IMR-90 (cell line): ENCODE measurements at regions not wholly inside any gene's neighbourhood (a gene's known extent, or its start where the extent isn't known, plus 50 kb on each side); places are given as distances from the start of the nearest gene placed in this dataset.

Experiments used
- ATAC-seq: fragments of 200-7000 bp; cut with Tn5 transposase; 2 replicates; pipeline ENCODE4 v1.9.1; 2020; ENCODE audit warnings: low read depth, mild to moderate bottlenecking, moderate library complexity
- BruUV-seq: library from RNA; stranded (reverse); fragments of 400-500 nt; replicated peaks from 2 replicates; lab custom pipeline; 2021; lab: Mats Ljungman, UMichigan
- CTCF ChIA-PET: fragments of 300-600 bp; formaldehyde crosslinking; extraction: SDS; loops from one replicate; lab custom pipeline; 2021; ENCODE audit warnings: antibody characterized with exemption; lab: Yijun Ruan, JAX
- POLR2A ChIA-PET: fragments of 300-600 bp; sonication (Branson Sonifier 250); formaldehyde crosslinking; loops from one replicate; lab custom pipeline; 2022; ENCODE audit warnings: antibody characterized with exemption; ENCODE audit not compliant: unreplicated experiment; lab: Charles Lee
- DNase-seq: peaks from one replicate; pipeline ENCODE4 v3.0.0; 2013
- H2AFZ ChIP-seq: replicated peaks from 2 replicates; pipeline ENCODE3; 2013; ENCODE audit warnings: low read length, mild to moderate bottlenecking; ENCODE audit not compliant: poor library complexity
- H2AK5ac ChIP-seq: 2 replicates; pipeline ENCODE4 v1.6.1; 2013; ENCODE audit warnings: low read depth, low read length, inconsistent platforms
- H2AK9ac ChIP-seq: replicated peaks from 2 replicates; pipeline ENCODE3; 2013; ENCODE audit warnings: mild to moderate bottlenecking, low read depth, low read length, moderate library complexity; ENCODE audit not compliant: poor library complexity
- H2BK120ac ChIP-seq: 2 replicates; pipeline ENCODE4 v1.6.1; 2013; ENCODE audit warnings: low read depth, low read length, inconsistent platforms
- H2BK15ac ChIP-seq: 3 replicates; pipeline ENCODE4 v1.6.1; 2013; ENCODE audit warnings: low read depth, low read length, inconsistent platforms
- H2BK20ac ChIP-seq: 2 replicates; pipeline ENCODE4 v1.6.1; 2013; ENCODE audit warnings: low read depth, mild to moderate bottlenecking, inconsistent platforms, low read length, moderate library complexity
- H2BK5ac ChIP-seq: 2 replicates; pipeline ENCODE4 v1.6.1; 2013; ENCODE audit warnings: mild to moderate bottlenecking, low read depth, low read length, inconsistent platforms; ENCODE audit not compliant: poor library complexity, severe bottlenecking
- H3K14ac ChIP-seq: replicated peaks from 2 replicates; pipeline ENCODE4 v1.6.1; 2013; ENCODE audit warnings: low read depth, low read length, inconsistent platforms
- H3K18ac ChIP-seq: 2 replicates; pipeline ENCODE4 v1.6.1; 2013; ENCODE audit warnings: low read depth, low read length, control low read depth
- H3K23ac ChIP-seq: 2 replicates; pipeline ENCODE4 v1.6.1; 2013; ENCODE audit warnings: low read depth, low read length, inconsistent platforms
- H3K27ac ChIP-seq: 2 replicates; pipeline ENCODE4 v1.5.1; 2013; ENCODE audit warnings: mild to moderate bottlenecking, control low read depth, low read length; ENCODE audit not compliant: insufficient read depth
- H3K27me3 ChIP-seq: 2 replicates; pipeline ENCODE4 v1.6.1; 2013; ENCODE audit warnings: low read length; ENCODE audit not compliant: control insufficient read depth, insufficient read depth
- H3K36me3 ChIP-seq: 2 replicates; pipeline ENCODE4 v1.6.1; 2013; ENCODE audit warnings: low read length, mixed read lengths; ENCODE audit not compliant: control insufficient read depth, insufficient read depth
- H3K4ac ChIP-seq: 2 replicates; pipeline ENCODE4 v1.6.1; 2013; ENCODE audit warnings: low read depth, low read length, inconsistent platforms
- H3K4me1 ChIP-seq: 2 replicates; pipeline ENCODE4 v1.6.1; 2013; ENCODE audit warnings: low read length, mixed read lengths; ENCODE audit not compliant: control insufficient read depth, insufficient read depth
- H3K4me2 ChIP-seq: 2 replicates; pipeline ENCODE4 v1.6.1; 2013; ENCODE audit warnings: low read depth, mild to moderate bottlenecking, control low read depth, low read length, moderate library complexity
- H3K4me3 ChIP-seq: 2 replicates; pipeline ENCODE4 v1.5.1; 2013; ENCODE audit warnings: low read depth, mild to moderate bottlenecking, control low read depth, low read length, moderate library complexity; ENCODE audit not compliant: insufficient read depth
- H3K56ac ChIP-seq: 2 replicates; pipeline ENCODE4 v1.6.1; 2013; ENCODE audit warnings: low read length, inconsistent platforms; ENCODE audit not compliant: insufficient read depth; ENCODE audit errors: extremely low read depth
- H3K79me1 ChIP-seq, 2 experiments: 2 replicates each; pipeline ENCODE4 v1.6.1; 2013; ENCODE audit warnings: low read length in 2 of 2, inconsistent platforms in 1 of 2, low read depth in 1 of 2
- H3K9ac ChIP-seq: 2 replicates; pipeline ENCODE4 v1.6.1; 2013; ENCODE audit warnings: low read depth, low read length, control low read depth
- H3K9me1 ChIP-seq: 2 replicates; pipeline ENCODE4 v1.6.1; 2013; ENCODE audit warnings: low read length, inconsistent platforms; ENCODE audit not compliant: insufficient read depth
- H3K9me3 ChIP-seq: 2 replicates; pipeline ENCODE4 v1.6.1; 2013; ENCODE audit warnings: low read length; ENCODE audit not compliant: control insufficient read depth, insufficient read depth
- H4K20me1 ChIP-seq: 2 replicates; pipeline ENCODE4 v1.6.1; 2013; ENCODE audit warnings: low read length, inconsistent platforms; ENCODE audit not compliant: insufficient read depth
- H4K5ac ChIP-seq: 2 replicates; pipeline ENCODE4 v1.6.1; 2013; ENCODE audit warnings: mild to moderate bottlenecking, low read depth, low read length, control low read depth
- H4K8ac ChIP-seq, 2 experiments: 2 replicates each; pipeline ENCODE4 v1.6.1; 2013; ENCODE audit warnings: low read depth in 2 of 2, low read length in 2 of 2, control low read depth in 1 of 2, inconsistent platforms in 1 of 2
- H4K91ac ChIP-seq: 2 replicates; pipeline ENCODE4 v1.6.1; 2013; ENCODE audit warnings: low read depth, low read length, inconsistent platforms; ENCODE audit not compliant: insufficient read depth
- MAZ ChIP-seq: IDR thresholded peaks from 2 replicates; pipeline ENCODE4 v1.6.1; 2012; ENCODE audit warnings: low read depth, mild to moderate bottlenecking, low read length, improper control_type of control experiment, moderate library complexity, borderline replicate concordance
- NFE2L2 ChIP-seq: fragments of 150-350 bp; IDR thresholded peaks from 2 replicates; pipeline ENCODE4 v1.6.1; 2016; ENCODE audit warnings: low read depth, mild to moderate bottlenecking, low read length
- RCOR1 ChIP-seq: IDR thresholded peaks from 2 replicates; pipeline ENCODE4 v1.6.1; 2012; ENCODE audit warnings: mild to moderate bottlenecking, low read length, improper control_type of control experiment; ENCODE audit not compliant: insufficient replicate concordance
- WGBS, 2 experiments: methylation state at CpG; one replicate each; pipeline versions ENCODE4 v1.1.5 to v1.1.7; 2013; ENCODE audit warnings: missing lambda C conversion rate in 2 of 2; ENCODE audit not compliant: insufficient read length in 1 of 2; ENCODE audit errors: extremely low coverage in 2 of 2; 5-methylcytosine and 5-hydroxymethylcytosine counted together
- dilution Hi-C: fragments of 300-500 bp; cut with HindIII; formaldehyde crosslinking; loops from one replicate; pipeline ENCODE4 v1.14.3; 2018; ENCODE audit warnings: low sequenced_read_pairs; ENCODE audit not compliant: unreplicated experiment
- in situ Hi-C: fragments of 300-500 bp; cut with MboI; formaldehyde crosslinking; loops from 3 replicates; pipeline ENCODE4 v1.14.3; 2019; ENCODE audit warnings: low sequenced_read_pairs, inconsistent platforms, mixed read lengths
- intact Hi-C: fragments of 100-400 bp; cut with micrococcal nuclease; formaldehyde crosslinking; loops from 2 replicates; pipeline ENCODE4 v1.10.0; 2022
- TF ChIP-seq, protein P1 (sequence below): conservative IDR thresholded peaks from 2 replicates; pipeline ENCODE4 v1.5.1; 2012; ENCODE audit warnings: mild to moderate bottlenecking, low read depth, low read length, improper control_type of control experiment

DNA sequence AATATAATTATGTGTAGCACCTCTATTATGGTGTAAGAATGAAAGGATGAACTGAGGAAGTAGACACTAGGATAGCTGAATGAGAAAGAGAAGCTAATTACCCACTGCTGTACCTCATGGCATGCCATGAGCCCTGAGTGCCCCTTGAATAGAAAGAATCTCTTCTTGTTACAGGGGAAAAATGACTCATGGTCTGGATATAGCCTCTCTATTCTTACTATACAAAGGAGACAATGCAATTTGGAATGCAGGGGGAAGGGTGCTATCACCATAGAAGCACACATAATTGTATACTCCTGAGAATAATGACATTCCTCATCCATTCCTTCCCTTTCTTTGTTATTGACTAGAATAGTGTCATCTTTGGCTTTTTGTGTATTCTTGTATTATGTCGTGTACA lies 385.2 kb downstream of the CDH7 start:
- Histone ChIP-seq H3K9me3 (peaks cover 5% of the 10 kb centered on the region), H3K18ac (no peak overlapping the region), H3K4ac (no peak overlapping the region), H2BK15ac (no peak overlapping the region), H3K4me2 (no peak overlapping the region), H2BK20ac (no peak overlapping the region), H3K4me1 (no peaks in the 10 kb centered on the region), H2AFZ (no peak overlapping the region), H3K36me3 (no peaks in the 10 kb centered on the region), H4K8ac (no peak overlapping the region), H3K56ac (no peak overlapping the region), H3K14ac (no peak overlapping the region), H3K4me3 (no peak overlapping the region), H2AK9ac (no peak overlapping the region), H2BK120ac (no peak overlapping the region), H3K9ac (no peak overlapping the region), H4K5ac (no peak overlapping the region), H2AK5ac (no peak overlapping the region), H4K20me1 (no peaks in the 10 kb centered on the region), H3K23ac (no peak overlapping the region), H2BK5ac (no peak overlapping the region), H3K9me1 (no peaks in the 10 kb centered on the region), H3K27me3 (no peaks in the 10 kb centered on the region), H3K79me1 (no peaks in the 10 kb centered on the region), H4K91ac (no peak overlapping the region), H3K27ac (no peak overlapping the region)
- TF ChIP-seq NFE2L2 (no peak), RCOR1 (no peak), MAZ (no peak)
- TF ChIP-seq, protein P1, sequence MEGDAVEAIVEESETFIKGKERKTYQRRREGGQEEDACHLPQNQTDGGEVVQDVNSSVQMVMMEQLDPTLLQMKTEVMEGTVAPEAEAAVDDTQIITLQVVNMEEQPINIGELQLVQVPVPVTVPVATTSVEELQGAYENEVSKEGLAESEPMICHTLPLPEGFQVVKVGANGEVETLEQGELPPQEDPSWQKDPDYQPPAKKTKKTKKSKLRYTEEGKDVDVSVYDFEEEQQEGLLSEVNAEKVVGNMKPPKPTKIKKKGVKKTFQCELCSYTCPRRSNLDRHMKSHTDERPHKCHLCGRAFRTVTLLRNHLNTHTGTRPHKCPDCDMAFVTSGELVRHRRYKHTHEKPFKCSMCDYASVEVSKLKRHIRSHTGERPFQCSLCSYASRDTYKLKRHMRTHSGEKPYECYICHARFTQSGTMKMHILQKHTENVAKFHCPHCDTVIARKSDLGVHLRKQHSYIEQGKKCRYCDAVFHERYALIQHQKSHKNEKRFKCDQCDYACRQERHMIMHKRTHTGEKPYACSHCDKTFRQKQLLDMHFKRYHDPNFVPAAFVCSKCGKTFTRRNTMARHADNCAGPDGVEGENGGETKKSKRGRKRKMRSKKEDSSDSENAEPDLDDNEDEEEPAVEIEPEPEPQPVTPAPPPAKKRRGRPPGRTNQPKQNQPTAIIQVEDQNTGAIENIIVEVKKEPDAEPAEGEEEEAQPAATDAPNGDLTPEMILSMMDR, result no peak
- ChIA-PET CTCF (no interaction called here), POLR2A (no interaction called here)
- intact Hi-C loops, result no loop called here
- no CpG with 5 or more reads among the region's 1 CpG for WGBS, 2 experiments
- ATAC-seq, result no peak
- no TSS peak for BruUV-seq
- in situ Hi-C loops, result no loop called here
- no peak for DNase-seq
- dilution Hi-C loops, result no loop called here
